Keratinocyte (primary cell): ENCODE measurements at regions not wholly inside any gene's neighbourhood (a gene's known extent, or its start where the extent isn't known, plus 50 kb on each side); places are given as distances from the start of the nearest gene placed in this dataset.

ENCODE experiments used
- CTCF ChIP-seq, 3 experiments: IDR thresholded peaks in 1 of 3; conservative IDR thresholded peaks in 1 of 3; optimal IDR thresholded peaks in 1 of 3; 2 replicates in 2 of 3; 3 replicates in 1 of 3; pipeline versions ENCODE3 to v1.5.1; 2011; ENCODE audit warnings: low read length in 3 of 3, mild to moderate bottlenecking in 3 of 3, moderate library complexity in 2 of 3, control low read depth in 1 of 3, inconsistent platforms in 1 of 3; ENCODE audit not compliant: insufficient read depth in 2 of 3; ENCODE audit errors: extremely low read depth in 1 of 3
- EZH2 ChIP-seq: IDR thresholded peaks from one replicate; pipeline ENCODE4 v1.6.1; 2012; ENCODE audit warnings: inconsistent platforms, mild to moderate bottlenecking, low read length, moderate library complexity

DNA sequence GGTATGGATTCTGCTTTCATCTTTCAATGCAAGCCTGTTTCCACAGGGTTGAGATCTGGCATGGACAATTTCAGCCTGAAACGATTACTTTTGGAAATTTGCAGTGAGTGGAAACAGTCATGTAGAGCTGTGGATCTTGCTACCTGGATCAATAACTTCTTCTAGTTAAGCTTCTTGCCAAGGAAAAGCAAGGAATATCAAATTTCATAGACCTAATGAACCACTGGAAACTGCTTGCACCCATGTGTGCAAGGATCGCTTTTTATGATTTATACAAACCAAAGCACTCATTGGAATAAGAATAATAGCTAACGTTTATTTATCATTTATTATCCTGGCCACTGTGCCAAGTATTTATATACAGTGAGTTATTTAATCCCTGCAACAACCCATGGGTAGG lies 392.8 kb downstream of the KCNRG start:
- no peak for TF ChIP-seq CTCF (optimal IDR thresholded peaks at IDR 0.05 in 1 of 3, IDR thresholded peaks at IDR 0.05 in 1 of 3, conservative IDR thresholded peaks at IDR 0.05 in 1 of 3; ENCODE audit: extremely low read depth in 1 of 3, insufficient read depth in 2 of 3, low read length in 3 of 3)
- no peak for TF ChIP-seq EZH2
